ENCODE measurements at regions not wholly inside any gene's neighbourhood (a gene's known extent, or its start where the extent isn't known, plus 50 kb on each side); places are given as distances from the start of the nearest gene placed in this dataset.
"Not testable (repeated sequence)": the region's sequence is repeated elsewhere in the genome, so short reads cannot be mapped to it uniquely, and the experiment has no call there.

GRCh38 chr1:239987103-239987745 lies 104.5 kb upstream of the FMN2 start:
- no peak for DNase-seq (ENCODE audit: low spot score)

- DNase-seq (ENCODE audit: low spot score), result no peak
Measured at GRCh38 chr1:239989990-239990389, 101.7 kb upstream of the FMN2 start.

- not testable (repeated sequence) for DNase-seq (ENCODE audit: low spot score)
Measured at GRCh38 chr1:239992566-239992965, 99.1 kb upstream of the FMN2 start.

GRCh38 chr1:239993366-239993765 lies 98.3 kb upstream of the FMN2 start:
- DNase-seq (ENCODE audit: low spot score), result no peak

- DNase-seq (ENCODE audit: low spot score), result no peak
Measured at GRCh38 chr1:239995281-239995680, 96.4 kb upstream of the FMN2 start.

- DNase-seq (ENCODE audit: low spot score), result no peak
Measured at GRCh38 chr1:239997160-239997514, 94.5 kb upstream of the FMN2 start.

GRCh38 chr1:239997515-239998311 lies 94.0 kb upstream of the FMN2 start:
- peak; percentile 62 for DNase-seq (ENCODE audit: low spot score)

GRCh38 chr1:239998312-239998649 lies 93.4 kb upstream of the FMN2 start:
- DNase-seq (ENCODE audit: low spot score), result no peak

GRCh38 chr1:239999170-239999569 lies 92.5 kb upstream of the FMN2 start:
- no peak for DNase-seq (ENCODE audit: low spot score)

- no peak for DNase-seq (ENCODE audit: low spot score)
Measured at GRCh38 chr1:240000634-240001033, 91.0 kb upstream of the FMN2 start.

GRCh38 chr1:240001177-240001740 lies 90.4 kb upstream of the FMN2 start:
- no peak for DNase-seq (ENCODE audit: low spot score)

GRCh38 chr1:240004086-240004749 lies 87.5 kb upstream of the FMN2 start:
- DNase-seq (ENCODE audit: low spot score), result peak; percentile 58

- DNase-seq (ENCODE audit: low spot score), result no peak
Measured at GRCh38 chr1:240005997-240006650, 85.6 kb upstream of the FMN2 start.

- DNase-seq (ENCODE audit: low spot score), result no peak
Measured at GRCh38 chr1:240008298-240008697, 83.4 kb upstream of the FMN2 start.

- DNase-seq (ENCODE audit: low spot score), result no peak
Measured at GRCh38 chr1:240014051-240014450, 77.6 kb upstream of the FMN2 start.

- no peak for DNase-seq (ENCODE audit: low spot score)
Measured at GRCh38 chr1:240018617-240019016, 73.1 kb upstream of the FMN2 start.

- no peak for DNase-seq (ENCODE audit: low spot score)
Measured at GRCh38 chr1:240019524-240019923, 72.2 kb upstream of the FMN2 start.

- DNase-seq (ENCODE audit: low spot score), result no peak
Measured at GRCh38 chr1:240020871-240021270, 70.8 kb upstream of the FMN2 start.

- DNase-seq (ENCODE audit: low spot score), result no peak
Measured at GRCh38 chr1:240021709-240022108, 70.0 kb upstream of the FMN2 start.

GRCh38 chr1:240027059-240027462 lies 64.6 kb upstream of the FMN2 start:
- DNase-seq (ENCODE audit: low spot score), result peak; percentile 68

GRCh38 chr1:240029418-240029817 lies 62.3 kb upstream of the FMN2 start:
- no peak for DNase-seq (ENCODE audit: low spot score)

GRCh38 chr1:240030236-240030635 lies 61.4 kb upstream of the FMN2 start:
- DNase-seq (ENCODE audit: low spot score), result no peak
